Keratinocyte (primary cell): ENCODE measurements at regions not wholly inside any gene's neighbourhood (a gene's known extent, or its start where the extent isn't known, plus 50 kb on each side); places are given as distances from the start of the nearest gene placed in this dataset.

ENCODE experiments used
- DNase-seq: peaks from one replicate; pipeline ENCODE4 v3.0.0-alpha.2; 2011; ENCODE audit warnings: low read depth, missing footprints, low spot score
- FAIRE-seq: peaks from 2 replicates; lab custom pipeline; 2011; peaks lifted over from hg19 to GRCh38; lab: Jason Lieb, UNC
- H2AFZ ChIP-seq: 2 replicates; pipeline ENCODE4 v1.6.0; 2012; ENCODE audit warnings: low read length, control low read depth, inconsistent platforms; ENCODE audit not compliant: control insufficient read depth
- H3K27ac ChIP-seq: 2 replicates; pipeline ENCODE4 v1.5.1; 2011; ENCODE audit warnings: low read length; ENCODE audit not compliant: control insufficient read depth, insufficient read depth
- H3K27me3 ChIP-seq: 3 replicates; pipeline ENCODE4 v1.6.0; 2011; ENCODE audit warnings: low read length; ENCODE audit not compliant: control insufficient read depth, insufficient read depth; ENCODE audit errors: extremely low read depth
- H3K36me3 ChIP-seq, 2 experiments: 2 replicates in 1 of 2; 3 replicates in 1 of 2; pipeline ENCODE4 v1.5.1; 2011; ENCODE audit warnings: low read length in 2 of 2, mild to moderate bottlenecking in 1 of 2; ENCODE audit not compliant: control insufficient read depth in 2 of 2, insufficient read depth in 2 of 2; ENCODE audit errors: extremely low read depth in 1 of 2
- H3K4me1 ChIP-seq: 3 replicates; pipeline ENCODE4 v1.5.1; 2011; ENCODE audit warnings: low read length; ENCODE audit not compliant: control insufficient read depth, insufficient read depth; ENCODE audit errors: extremely low read depth
- H3K4me2 ChIP-seq: 3 replicates; pipeline ENCODE4 v1.6.0; 2011; ENCODE audit warnings: low read depth, low read length; ENCODE audit not compliant: control insufficient read depth, insufficient read depth; ENCODE audit errors: extremely low read depth
- H3K4me3 ChIP-seq, 3 experiments: fragments of 200-600 bp in 1 of 3; sonication (generic) in 1 of 3; 2 replicates in 2 of 3; 3 replicates in 1 of 3; pipeline ENCODE4 v1.5.1; 2011 to 2016; ENCODE audit warnings: low read length in 3 of 3, mild to moderate bottlenecking in 3 of 3, control low read depth in 2 of 3, inconsistent platforms in 1 of 3, low read depth in 1 of 3, mixed read lengths in 1 of 3, mixed run types in 1 of 3, moderate library complexity in 1 of 3; ENCODE audit not compliant: control insufficient read depth in 2 of 3, insufficient read depth in 2 of 3; ENCODE audit errors: extremely low read depth in 1 of 3
- H3K79me2 ChIP-seq: 2 replicates; pipeline ENCODE4 v1.6.0; 2012; ENCODE audit warnings: low read length; ENCODE audit not compliant: control insufficient read depth, insufficient read depth
- H3K9ac ChIP-seq: 3 replicates; pipeline ENCODE4 v1.6.0; 2011; ENCODE audit warnings: low read length; ENCODE audit not compliant: control insufficient read depth, insufficient read depth; ENCODE audit errors: extremely low read depth
- H3K9me1 ChIP-seq: 3 replicates; pipeline ENCODE4 v1.6.0; 2011; ENCODE audit warnings: low read length; ENCODE audit not compliant: control insufficient read depth, insufficient read depth; ENCODE audit errors: extremely low read depth
- H3K9me3 ChIP-seq: 2 replicates; pipeline ENCODE4 v1.5.1; 2012; ENCODE audit warnings: low read depth, low read length; ENCODE audit not compliant: control insufficient read depth
- H4K20me1 ChIP-seq: 3 replicates; pipeline ENCODE4 v1.6.0; 2011; ENCODE audit warnings: low read length; ENCODE audit not compliant: control insufficient read depth, insufficient read depth; ENCODE audit errors: extremely low read depth
- CTCF ChIP-seq, 3 experiments: IDR thresholded peaks in 1 of 3; conservative IDR thresholded peaks in 1 of 3; optimal IDR thresholded peaks in 1 of 3; 2 replicates in 2 of 3; 3 replicates in 1 of 3; pipeline versions ENCODE3 to v1.5.1; 2011; ENCODE audit warnings: low read length in 3 of 3, mild to moderate bottlenecking in 3 of 3, moderate library complexity in 2 of 3, control low read depth in 1 of 3, inconsistent platforms in 1 of 3; ENCODE audit not compliant: insufficient read depth in 2 of 3; ENCODE audit errors: extremely low read depth in 1 of 3
- EZH2 ChIP-seq: IDR thresholded peaks from one replicate; pipeline ENCODE4 v1.6.1; 2012; ENCODE audit warnings: inconsistent platforms, mild to moderate bottlenecking, low read length, moderate library complexity
- dilution Hi-C: fragments of 300-500 bp; cut with MboI; formaldehyde crosslinking; loops from one replicate; pipeline ENCODE4 v1.7.0; 2020; ENCODE audit warnings: low sequenced_read_pairs; ENCODE audit not compliant: extremely low pct_ligation_motif_present

DNA sequence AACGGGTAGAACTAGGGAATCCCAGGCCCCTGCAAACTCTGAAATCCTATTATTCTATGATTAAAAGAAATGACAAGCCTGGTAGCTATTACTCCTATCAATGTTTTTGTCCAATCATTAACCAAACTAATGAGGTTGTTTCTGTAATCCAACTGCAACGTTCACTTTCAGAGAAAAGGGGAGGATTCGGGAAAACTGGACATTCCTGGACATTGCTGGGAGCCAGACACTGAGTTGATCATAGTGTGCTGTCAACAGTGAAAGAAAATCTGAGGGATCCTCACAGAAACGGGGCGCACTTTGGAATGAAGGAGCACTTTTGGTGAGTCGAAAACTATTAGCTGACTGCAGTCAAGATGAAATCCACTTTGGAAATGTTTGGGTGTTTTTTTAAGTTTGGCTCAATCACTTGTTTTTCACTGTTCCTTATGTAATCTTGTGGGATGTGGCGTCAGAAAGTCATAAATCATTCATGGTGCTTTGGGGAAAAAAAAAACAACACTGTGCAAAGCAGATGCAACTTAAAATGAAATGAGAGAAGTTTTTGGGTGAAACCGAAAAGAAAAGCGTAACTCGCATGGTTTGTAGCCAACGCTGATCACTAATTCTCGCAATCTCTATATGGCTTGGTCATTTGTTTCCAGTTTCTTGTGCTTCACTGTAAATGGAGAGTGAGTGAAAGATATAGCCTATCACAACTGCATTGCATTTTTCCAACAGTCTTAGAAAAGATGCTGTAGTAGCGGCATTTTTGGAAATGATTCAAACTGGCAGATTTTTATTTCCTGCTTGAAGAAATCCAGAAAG lies 51.2 kb upstream of the ADRA1B start:
- DNase-seq, result no peak
- dilution Hi-C loops, result no loop called here
- Histone ChIP-seq H3K4me2 (peak overlapping the region; percentile 4), H2AFZ (no peak overlapping the region), H3K9ac (no peak overlapping the region), H3K9me1 (no peaks in the 10 kb centered on the region), H3K4me3 (no peak overlapping the region), H3K9me3 (no peaks in the 10 kb centered on the region), H3K36me3 (no peaks in the 10 kb centered on the region), H3K27me3 (no peaks in the 10 kb centered on the region), H3K27ac (no peak overlapping the region), H4K20me1 (no peaks in the 10 kb centered on the region), H3K79me2 (no peaks in the 10 kb centered on the region), H3K4me1 (no peaks in the 10 kb centered on the region)
- peak; percentile 41 for FAIRE-seq
- TF ChIP-seq EZH2 (no peak), CTCF (optimal IDR thresholded peaks at IDR 0.05 in 1 of 3, IDR thresholded peaks at IDR 0.05 in 1 of 3, conservative IDR thresholded peaks at IDR 0.05 in 1 of 3; ENCODE audit: extremely low read depth in 1 of 3, insufficient read depth in 2 of 3, low read length in 3 of 3) (no peak)

DNA sequence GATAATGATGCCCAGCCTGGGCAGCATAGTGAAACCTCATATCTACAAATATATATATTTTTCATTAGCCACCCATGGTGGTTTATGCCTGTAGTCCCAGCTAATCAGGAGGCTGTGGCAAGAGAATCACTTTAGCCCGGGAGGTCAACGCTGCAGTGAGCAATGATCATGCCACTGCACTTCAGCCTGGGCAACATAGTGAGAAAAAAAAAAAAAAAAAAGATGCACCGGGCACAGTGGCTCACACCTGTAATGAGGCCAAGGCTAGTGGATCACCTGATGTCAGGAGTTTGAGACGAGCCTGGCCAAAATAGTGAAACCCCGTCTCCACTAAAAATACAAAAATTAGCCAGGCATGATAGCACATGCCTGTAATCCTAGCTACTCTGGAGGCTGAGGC lies 50.2 kb upstream of the ADRA1B start:
- Histone ChIP-seq H2AFZ (no peak overlapping the region), H3K4me2 (no peak overlapping the region), H3K9ac (no peak overlapping the region), H3K9me1 (no peaks in the 10 kb centered on the region), H3K4me1 (no peaks in the 10 kb centered on the region), H3K4me3 (no peak overlapping the region), H3K27ac (no peak overlapping the region), H3K9me3 (no peaks in the 10 kb centered on the region), H3K79me2 (no peaks in the 10 kb centered on the region), H3K36me3 (no peaks in the 10 kb centered on the region), H3K27me3 (no peaks in the 10 kb centered on the region), H4K20me1 (no peaks in the 10 kb centered on the region)
- DNase-seq, result no peak
- no peak for FAIRE-seq
- TF ChIP-seq EZH2 (no peak), CTCF (optimal IDR thresholded peaks at IDR 0.05 in 1 of 3, IDR thresholded peaks at IDR 0.05 in 1 of 3, conservative IDR thresholded peaks at IDR 0.05 in 1 of 3; ENCODE audit: extremely low read depth in 1 of 3, insufficient read depth in 2 of 3, low read length in 3 of 3) (no peak)
- dilution Hi-C loops, result no loop called here
